SK-N-SH (cell line): ENCODE measurements at regions not wholly inside any gene's neighbourhood (a gene's known extent, or its start where the extent isn't known, plus 50 kb on each side); places are given as distances from the start of the nearest gene placed in this dataset.

Experiments used
- CTCF ChIA-PET: fragments of 300-600, 350-600 bp; formaldehyde crosslinking; extraction: SDS; loops from one replicate; lab custom pipeline; 2021; lab: Yijun Ruan, JAX
- POLR2A ChIA-PET: fragments of 350-600 bp; sonication (Branson Sonifier 250); formaldehyde crosslinking; extraction: SDS; loops from one replicate; lab custom pipeline; 2020; ENCODE audit warnings: antibody characterized with exemption, inconsistent platforms; lab: Yijun Ruan, JAX
- DNase-seq: peaks from one replicate; pipeline ENCODE4 v3.0.0; 2012
- H2AFZ ChIP-seq: fragments of 200-600 bp; sonication (generic); 2 replicates; pipeline ENCODE4 v1.8.1; 2016; ENCODE audit warnings: antibody characterized with exemption, mild to moderate bottlenecking, low read depth
- H3F3A ChIP-seq: fragments of 200-600 bp; sonication (generic); replicated peaks from 2 replicates; pipeline ENCODE3; 2016; ENCODE audit warnings: antibody characterized with exemption, mild to moderate bottlenecking; ENCODE audit not compliant: insufficient read depth
- H3K27ac ChIP-seq, 2 experiments: fragments of 200-500 bp in 1 of 2; fragments of 200-600 bp in 1 of 2; sonication (Bioruptor generic) in 1 of 2; sonication (generic), shearing (Covaris generic) in 1 of 2; 2 replicates each; pipeline versions ENCODE4 v1.5.1 to v1.6.1; 2014 to 2016; ENCODE audit warnings: low read depth in 2 of 2, inconsistent platforms in 1 of 2, low read length in 1 of 2, mild to moderate bottlenecking in 1 of 2, mixed read lengths in 1 of 2
- H3K27me3 ChIP-seq: fragments of 200-600 bp; sonication (generic), shearing (Covaris generic); 2 replicates; pipeline ENCODE4 v1.6.1; 2016; ENCODE audit warnings: mixed run types; ENCODE audit not compliant: insufficient read depth
- H3K36me3 ChIP-seq, 2 experiments: fragments of 200-500 bp in 1 of 2; fragments of 200-600 bp in 1 of 2; sonication (Bioruptor generic) in 1 of 2; sonication (generic) in 1 of 2; replicated peaks in 1 of 2; 2 replicates each; pipeline versions ENCODE3 to v1.5.1; 2014 to 2016; ENCODE audit warnings: low read length in 1 of 2, mild to moderate bottlenecking in 1 of 2; ENCODE audit not compliant: insufficient read depth in 2 of 2, control insufficient read depth in 1 of 2
- H3K4me1 ChIP-seq, 2 experiments: fragments of 200-500 bp in 1 of 2; fragments of 200-600 bp in 1 of 2; sonication (Bioruptor generic) in 1 of 2; sonication (generic), shearing (Covaris generic) in 1 of 2; 2 replicates each; pipeline versions ENCODE4 v1.5.1 to v1.6.1; 2014 to 2016; ENCODE audit warnings: low read depth in 1 of 2, low read length in 1 of 2, mixed run types in 1 of 2; ENCODE audit not compliant: insufficient read depth in 2 of 2, control insufficient read depth in 1 of 2
- H3K4me2 ChIP-seq: fragments of 200-600 bp; sonication (generic), shearing (Covaris generic); 2 replicates; pipeline ENCODE4 v1.6.1; 2017; ENCODE audit warnings: mixed run types
- H3K4me3 ChIP-seq, 2 experiments: fragments of 200-500 bp in 1 of 2; fragments of 200-600 bp in 1 of 2; sonication (Bioruptor generic) in 1 of 2; sonication (generic), shearing (Covaris generic) in 1 of 2; 2 replicates each; pipeline versions ENCODE4 v1.5.1 to v1.8.1; 2014 to 2016; ENCODE audit warnings: low read depth in 2 of 2, inconsistent platforms in 1 of 2, low read length in 1 of 2, mild to moderate bottlenecking in 1 of 2, mixed read lengths in 1 of 2, moderate library complexity in 1 of 2
- H3K79me2 ChIP-seq: fragments of 200-600 bp; sonication (generic); 2 replicates; pipeline ENCODE4 v1.8.1; 2017; ENCODE audit warnings: mild to moderate bottlenecking; ENCODE audit not compliant: insufficient read depth
- H3K9ac ChIP-seq: fragments of 200-600 bp; sonication (generic); 2 replicates; pipeline ENCODE4 v1.6.1; 2017; ENCODE audit warnings: mixed run types
- H3K9me2 ChIP-seq: fragments of 200-600 bp; sonication (generic); 2 replicates; pipeline ENCODE4 v1.6.1; 2017; ENCODE audit warnings: mixed run types
- H3K9me3 ChIP-seq: fragments of 200-600 bp; sonication (generic); 2 replicates; pipeline ENCODE4 v1.6.1; 2017; ENCODE audit warnings: mixed run types, mild to moderate bottlenecking, moderate library complexity
- H4K20me1 ChIP-seq: fragments of 200-600 bp; sonication (generic); 2 replicates; pipeline ENCODE4 v1.6.1; 2017; ENCODE audit warnings: mild to moderate bottlenecking, mixed run types; ENCODE audit not compliant: insufficient read depth
- CHD2 ChIP-seq: fragments of 150-350 bp; IDR thresholded peaks from 2 replicates; pipeline ENCODE4 v1.6.1; 2018; ENCODE audit warnings: low read length; ENCODE audit not compliant: partially characterized antibody
- CTCF ChIP-seq: fragments of 200-600 bp; sonication (generic); IDR thresholded peaks from 2 replicates; pipeline ENCODE4 v1.6.1; 2017; ENCODE audit warnings: antibody characterized with exemption, mild to moderate bottlenecking, moderate library complexity
- EP300 ChIP-seq, 2 experiments: IDR thresholded peaks; 2 replicates each; pipeline versions ENCODE4 v1.4.0 to v1.6.1; 2012; ENCODE audit warnings: borderline replicate concordance in 1 of 2, low read depth in 1 of 2, low read length in 1 of 2
- EZH2phosphoT487 ChIP-seq: fragments of 200-600 bp; sonication (generic); IDR thresholded peaks from 2 replicates; pipeline ENCODE4 v1.6.1; 2017; ENCODE audit warnings: low read depth, mixed run types, mild to moderate bottlenecking, antibody characterized with exemption, moderate library complexity, borderline replicate concordance
- FOSL2 ChIP-seq: IDR thresholded peaks from 2 replicates; pipeline ENCODE4 v1.4.0; 2012; ENCODE audit warnings: low read depth, mild to moderate bottlenecking, moderate library complexity, borderline replicate concordance
- FOXM1 ChIP-seq: IDR thresholded peaks from 2 replicates; pipeline ENCODE4 v1.4.0; 2012; ENCODE audit warnings: low read depth, mild to moderate bottlenecking
- GATA2 ChIP-seq: sonication (generic); formaldehyde crosslinking; IDR thresholded peaks from 2 replicates; pipeline ENCODE4 v1.5.0; 2020; ENCODE audit warnings: mild to moderate bottlenecking, missing genetic modification reagents
- IRF3 ChIP-seq: fragments of 150-350 bp; IDR thresholded peaks from 2 replicates; pipeline ENCODE4 v1.6.1; 2016; ENCODE audit warnings: mild to moderate bottlenecking, low read depth, low read length
- JUND ChIP-seq: IDR thresholded peaks from 2 replicates; pipeline ENCODE4 v1.4.0; 2012
- MEF2A ChIP-seq: IDR thresholded peaks from 2 replicates; pipeline ENCODE4 v1.4.0; 2012; ENCODE audit warnings: low read depth, borderline replicate concordance
- MXI1 ChIP-seq: IDR thresholded peaks from 2 replicates; pipeline ENCODE4 v1.6.1; 2012; ENCODE audit warnings: mild to moderate bottlenecking, low read depth, low read length, improper control_type of control experiment
- PBX3 ChIP-seq: IDR thresholded peaks from 2 replicates; pipeline ENCODE4; 2012
- RAD21 ChIP-seq: IDR thresholded peaks from 2 replicates; pipeline ENCODE4 v1.6.1; 2012; ENCODE audit warnings: mild to moderate bottlenecking, low read length
- REST ChIP-seq: IDR thresholded peaks from 2 replicates; pipeline ENCODE4 v1.6.1; 2012; ENCODE audit warnings: mild to moderate bottlenecking, low read depth, low read length, moderate library complexity
- RFX5 ChIP-seq: IDR thresholded peaks from 2 replicates; pipeline ENCODE4 v1.6.1; 2012; ENCODE audit warnings: mild to moderate bottlenecking, improper control_type of control experiment, low read length
- RXRA ChIP-seq: IDR thresholded peaks from 2 replicates; pipeline ENCODE4 v1.4.0; 2012; ENCODE audit warnings: low read depth, mild to moderate bottlenecking, borderline replicate concordance
- SIN3A ChIP-seq: IDR thresholded peaks from 2 replicates; pipeline ENCODE4 v1.6.1; 2012; ENCODE audit warnings: low read depth, mild to moderate bottlenecking, low read length, moderate library complexity, borderline replicate concordance
- SMC3 ChIP-seq: IDR thresholded peaks from 2 replicates; pipeline ENCODE4 v1.6.1; 2012; ENCODE audit warnings: low read depth, low read length, improper control_type of control experiment
- USF1 ChIP-seq: IDR thresholded peaks from 2 replicates; pipeline ENCODE4 v1.4.0; 2012; ENCODE audit warnings: low read depth, borderline replicate concordance
- YY1 ChIP-seq: IDR thresholded peaks from 2 replicates; pipeline ENCODE4 v1.4.0; 2012; ENCODE audit warnings: low read depth, mild to moderate bottlenecking
- WGBS: methylation state at CpG from one replicate; pipeline ENCODE4 v1.1.6; 2017; ENCODE audit warnings: low lambda C conversion rate; 5-methylcytosine and 5-hydroxymethylcytosine counted together

GRCh38 chr12:113659416-113659815 is 187.7 kb upstream of the LHX5 start:
- H3K9ac ChIP-seq, result no peak overlapping the region
- POLR2A ChIA-PET, result no interaction called here
- no peaks in the 10 kb centered on the region for H3F3A ChIP-seq
- H2AFZ ChIP-seq, result no peak overlapping the region
- no peaks in the 10 kb centered on the region for H3K9me3 ChIP-seq
- H3K36me3 ChIP-seq, result no peaks in the 10 kb centered on the region
- no peaks in the 10 kb centered on the region for H3K27me3 ChIP-seq
- H3K4me1 ChIP-seq, result no peaks in the 10 kb centered on the region
- H3K4me2 ChIP-seq, result no peak overlapping the region
- no peak overlapping the region for H3K27ac ChIP-seq
- no peak for TF ChIP-seq USF1
- TF ChIP-seq SIN3A, result no peak
- TF ChIP-seq FOSL2, result no peak
- TF ChIP-seq YY1, result no peak
- no peak for TF ChIP-seq FOXM1
- TF ChIP-seq RXRA, result no peak
- no peak for TF ChIP-seq IRF3
- no peak for TF ChIP-seq GATA2 (CRISPR knock-in tag)
- TF ChIP-seq JUND, result no peak
- no peak for TF ChIP-seq PBX3
- TF ChIP-seq RFX5, result no peak
- no peak for TF ChIP-seq EP300 (IDR thresholded peaks at IDR 0.05; ENCODE audit: borderline replicate concordance in 1 of 2, low read depth in 1 of 2, low read length in 1 of 2)
- no peak for TF ChIP-seq CHD2
- no peak for TF ChIP-seq MXI1
- TF ChIP-seq SMC3, result no peak
- no peak for TF ChIP-seq REST
- TF ChIP-seq EZH2phosphoT487, result no peak
- no peak for TF ChIP-seq RAD21
- no peak for TF ChIP-seq CTCF
- no peak for TF ChIP-seq MEF2A
- no peak overlapping the region for H3K4me3 ChIP-seq
- CTCF ChIA-PET, result interaction anchor here (1.0 kb wide), 1 partner anchor 11 kb away, joined by 3 read pairs; no protein-coding TSS in a partner anchor
- WGBS, result 33% methylated on average over 5 of the region's 5 CpGs
- H3K9me2 ChIP-seq, result no peaks in the 10 kb centered on the region
- H3K79me2 ChIP-seq, result no peaks in the 10 kb centered on the region
- DNase-seq, result no peak
- no peaks in the 10 kb centered on the region for H4K20me1 ChIP-seq
